Endothelial cell (in vitro differentiated cells): ENCODE measurements at regions not wholly inside any gene's neighbourhood (a gene's known extent, or its start where the extent isn't known, plus 50 kb on each side); places are given as distances from the start of the nearest gene placed in this dataset.
"Not testable (repeated sequence)": the region's sequence is repeated elsewhere in the genome, so short reads cannot be mapped to it uniquely, and the experiment has no call there.

Source experiments
- DNase-seq: peaks from one replicate; pipeline ENCODE4 v3.0.0; 2021; ENCODE audit warnings: low spot score
- H3K27ac Mint-ChIP-seq: one replicate; pipeline ENCODE4 v1.8.0; 2021; ENCODE audit warnings: mixed read lengths, inconsistent platforms; ENCODE audit not compliant: unreplicated experiment
- H3K27me3 Mint-ChIP-seq: one replicate; pipeline ENCODE4 v1.8.0; 2021; ENCODE audit warnings: mild to moderate bottlenecking, moderate library complexity, mixed read lengths, inconsistent platforms; ENCODE audit not compliant: unreplicated experiment
- H3K36me3 Mint-ChIP-seq: one replicate; pipeline ENCODE4 v1.8.0; 2021; ENCODE audit warnings: mild to moderate bottlenecking, low read depth, mixed read lengths, inconsistent platforms; ENCODE audit not compliant: unreplicated experiment
- H3K4me1 Mint-ChIP-seq: one replicate; pipeline ENCODE4 v1.8.0; 2021; ENCODE audit warnings: mild to moderate bottlenecking, mixed read lengths, inconsistent platforms; ENCODE audit not compliant: unreplicated experiment
- H3K4me3 Mint-ChIP-seq: one replicate; pipeline ENCODE4 v1.8.0; 2021; ENCODE audit warnings: mild to moderate bottlenecking, mixed read lengths, inconsistent platforms; ENCODE audit not compliant: unreplicated experiment
- H3K9me3 Mint-ChIP-seq: one replicate; pipeline ENCODE4 v1.8.0; 2021; ENCODE audit warnings: mixed read lengths, inconsistent platforms; ENCODE audit not compliant: unreplicated experiment

GRCh38 chr1:120598331-120598951, 125.3 kb upstream of the NBPF26 start:
- H3K36me3 Mint-ChIP-seq, DNase-seq, H3K27me3 Mint-ChIP-seq, H3K9me3 Mint-ChIP-seq, H3K27ac Mint-ChIP-seq, H3K4me3 Mint-ChIP-seq, H3K4me1 Mint-ChIP-seq: not testable (repeated sequence)

GRCh38 chr1:120599511-120599910, 124.2 kb upstream of the NBPF26 start:
- H3K27me3 Mint-ChIP-seq, H3K36me3 Mint-ChIP-seq, H3K4me3 Mint-ChIP-seq, H3K27ac Mint-ChIP-seq, H3K4me1 Mint-ChIP-seq, H3K9me3 Mint-ChIP-seq, DNase-seq: not testable (repeated sequence)

- H3K36me3 Mint-ChIP-seq: not testable (repeated sequence)
These were observed 123.2 kb upstream of the NBPF26 start for GRCh38 chr1:120600442-120601041.

GRCh38 chr1:120607882-120608281, 115.9 kb upstream of the NBPF26 start:
- not testable (repeated sequence) for H3K4me3 Mint-ChIP-seq, H3K4me1 Mint-ChIP-seq, DNase-seq, H3K27ac Mint-ChIP-seq, H3K9me3 Mint-ChIP-seq, H3K27me3 Mint-ChIP-seq, H3K36me3 Mint-ChIP-seq

More at GRCh38 chr1:120600442-120601041, 123.2 kb upstream of the NBPF26 start:
- H3K9me3 Mint-ChIP-seq, DNase-seq, H3K4me3 Mint-ChIP-seq, H3K27me3 Mint-ChIP-seq, H3K4me1 Mint-ChIP-seq, H3K27ac Mint-ChIP-seq: not testable (repeated sequence)

GRCh38 chr1:120608314-120609014, 115.3 kb upstream of the NBPF26 start:
- not testable (repeated sequence) for H3K27ac Mint-ChIP-seq, H3K4me1 Mint-ChIP-seq, DNase-seq, H3K4me3 Mint-ChIP-seq, H3K9me3 Mint-ChIP-seq, H3K27me3 Mint-ChIP-seq, H3K36me3 Mint-ChIP-seq

GRCh38 chr1:120609015-120609573, 114.7 kb upstream of the NBPF26 start:
- not testable (repeated sequence) for DNase-seq, H3K27ac Mint-ChIP-seq, H3K36me3 Mint-ChIP-seq, H3K27me3 Mint-ChIP-seq, H3K4me1 Mint-ChIP-seq, H3K4me3 Mint-ChIP-seq, H3K9me3 Mint-ChIP-seq

- H3K4me3 Mint-ChIP-seq, H3K27ac Mint-ChIP-seq, H3K4me1 Mint-ChIP-seq, H3K36me3 Mint-ChIP-seq, H3K9me3 Mint-ChIP-seq, H3K27me3 Mint-ChIP-seq, DNase-seq: not testable (repeated sequence)
These were observed 113.9 kb upstream of the NBPF26 start for GRCh38 chr1:120609834-120610233.

GRCh38 chr1:120614931-120615639, 108.7 kb upstream of the NBPF26 start:
- not testable (repeated sequence) for DNase-seq, H3K27ac Mint-ChIP-seq, H3K36me3 Mint-ChIP-seq, H3K27me3 Mint-ChIP-seq, H3K4me1 Mint-ChIP-seq, H3K4me3 Mint-ChIP-seq, H3K9me3 Mint-ChIP-seq

GRCh38 chr1:120617493-120617892, 106.3 kb upstream of the NBPF26 start:
- H3K4me3 Mint-ChIP-seq, H3K27ac Mint-ChIP-seq, H3K9me3 Mint-ChIP-seq, DNase-seq, H3K36me3 Mint-ChIP-seq, H3K4me1 Mint-ChIP-seq, H3K27me3 Mint-ChIP-seq: not testable (repeated sequence)

- H3K9me3 Mint-ChIP-seq, H3K4me1 Mint-ChIP-seq, H3K27me3 Mint-ChIP-seq, DNase-seq, H3K36me3 Mint-ChIP-seq, H3K4me3 Mint-ChIP-seq, H3K27ac Mint-ChIP-seq: not testable (repeated sequence)
These were observed 103.7 kb upstream of the NBPF26 start for GRCh38 chr1:120619867-120620692.

GRCh38 chr1:120620693-120620969, 103.1 kb upstream of the NBPF26 start:
- DNase-seq, H3K4me1 Mint-ChIP-seq, H3K27me3 Mint-ChIP-seq, H3K36me3 Mint-ChIP-seq, H3K9me3 Mint-ChIP-seq, H3K4me3 Mint-ChIP-seq, H3K27ac Mint-ChIP-seq: not testable (repeated sequence)
